ENCODE measurements at regions not wholly inside any gene's neighbourhood (a gene's known extent, or its start where the extent isn't known, plus 50 kb on each side); places are given as distances from the start of the nearest gene placed in this dataset.

- no peak overlapping the region for H3K4me3 ChIP-seq (ENCODE audit: low read depth, low read length)
- TF ChIP-seq CTCF (IDR thresholded peaks at IDR 0.05; ENCODE audit: insufficient read depth, low read depth, low read length, missing control alignments), result no peak
- no peak for DNase-seq (ENCODE audit: low read depth)
Measured at GRCh38 chr10:111967547-111967946, 216.0 kb downstream of the GPAM start.

GRCh38 chr10:111968647-111969046 is 214.9 kb downstream of the GPAM start:
- no peak overlapping the region for H3K4me3 ChIP-seq (ENCODE audit: low read depth, low read length)
- DNase-seq (ENCODE audit: low read depth), result no peak
- TF ChIP-seq CTCF (IDR thresholded peaks at IDR 0.05; ENCODE audit: insufficient read depth, low read depth, low read length, missing control alignments), result no peak

- no peak for TF ChIP-seq CTCF (IDR thresholded peaks at IDR 0.05; ENCODE audit: insufficient read depth, low read depth, low read length, missing control alignments)
- no peak for DNase-seq (ENCODE audit: low read depth)
- no peak overlapping the region for H3K4me3 ChIP-seq (ENCODE audit: low read depth, low read length)
Measured at GRCh38 chr10:111970111-111970510, 213.5 kb downstream of the GPAM start.

- no peak overlapping the region for H3K4me3 ChIP-seq (ENCODE audit: low read depth, low read length)
- no peak for TF ChIP-seq CTCF (IDR thresholded peaks at IDR 0.05; ENCODE audit: insufficient read depth, low read depth, low read length, missing control alignments)
- DNase-seq (ENCODE audit: low read depth), result no peak
Measured at GRCh38 chr10:111972109-111972508, 211.5 kb downstream of the GPAM start.

- no peak for TF ChIP-seq CTCF (IDR thresholded peaks at IDR 0.05; ENCODE audit: insufficient read depth, low read depth, low read length, missing control alignments)
- no peak for DNase-seq (ENCODE audit: low read depth)
Measured at GRCh38 chr10:111973306-111973705, 210.3 kb downstream of the GPAM start.

GRCh38 chr10:111973826-111974225 is 209.7 kb downstream of the GPAM start:
- TF ChIP-seq CTCF (IDR thresholded peaks at IDR 0.05; ENCODE audit: insufficient read depth, low read depth, low read length, missing control alignments), result no peak
- no peak for DNase-seq (ENCODE audit: low read depth)
- no peak overlapping the region for H3K4me3 ChIP-seq (ENCODE audit: low read depth, low read length)

More at GRCh38 chr10:111973306-111973705, 210.3 kb downstream of the GPAM start:
- H3K4me3 ChIP-seq (ENCODE audit: low read depth, low read length), result no peak overlapping the region

- DNase-seq (ENCODE audit: low read depth), result no peak
- no peak for TF ChIP-seq CTCF (IDR thresholded peaks at IDR 0.05; ENCODE audit: insufficient read depth, low read depth, low read length, missing control alignments)
- no peak overlapping the region for H3K4me3 ChIP-seq (ENCODE audit: low read depth, low read length)
Measured at GRCh38 chr10:111974325-111974724, 209.2 kb downstream of the GPAM start.

All from GM12865 (cell line).